Liver (tissue), 8 donors: ENCODE measurements at regions not wholly inside any gene's neighbourhood (a gene's known extent, or its start where the extent isn't known, plus 50 kb on each side); places are given as distances from the start of the nearest gene placed in this dataset.

Source experiments
- DNase-seq: peaks from one replicate; pipeline ENCODE4 v3.0.0-alpha.2; 2017; ENCODE audit warnings: low spot score
- H3K27ac ChIP-seq, 2 donors: one replicate each; pipeline ENCODE4 v1.7.0; 2013; ENCODE audit warnings: inconsistent platforms in 2 of 2, low read length in 2 of 2, control low read depth in 1 of 2, low read depth in 1 of 2, mild to moderate bottlenecking in 1 of 2
- H3K27me3 ChIP-seq, 4 donors: one replicate each; pipeline versions ENCODE4 v1.6.1 to v1.7.0; 2013; ENCODE audit warnings: low read length in 3 of 4, inconsistent platforms in 1 of 4, mild to moderate bottlenecking in 1 of 4, moderate library complexity in 1 of 4; ENCODE audit not compliant: control insufficient read depth in 4 of 4, insufficient read depth in 4 of 4
- H3K36me3 ChIP-seq, 4 donors: one replicate each; pipeline versions ENCODE4 v1.6.1 to v1.7.0; 2013; ENCODE audit warnings: low read length in 3 of 4, mild to moderate bottlenecking in 3 of 4, low read depth in 1 of 4, moderate library complexity in 1 of 4; ENCODE audit not compliant: control insufficient read depth in 4 of 4, insufficient read depth in 3 of 4
- H3K4me1 ChIP-seq, 4 donors: one replicate each; pipeline versions ENCODE4 v1.6.1 to v1.7.0; 2013; ENCODE audit warnings: low read length in 3 of 4, mild to moderate bottlenecking in 3 of 4, moderate library complexity in 1 of 4; ENCODE audit not compliant: control insufficient read depth in 4 of 4, insufficient read depth in 4 of 4
- H3K4me3 ChIP-seq, 3 donors: one replicate each; pipeline versions ENCODE4 v1.6.1 to v1.7.0; 2013; ENCODE audit warnings: low read length in 3 of 3, control low read depth in 1 of 3, low read depth in 1 of 3, mild to moderate bottlenecking in 1 of 3
- H3K9ac ChIP-seq, 2 donors: one replicate each; pipeline ENCODE4 v1.7.0; 2013; ENCODE audit warnings: low read length in 2 of 2, mild to moderate bottlenecking in 2 of 2, moderate library complexity in 2 of 2, control low read depth in 1 of 2, low read depth in 1 of 2
- H3K9me3 ChIP-seq, 4 donors: one replicate each; pipeline versions ENCODE4 v1.6.1 to v1.7.0; 2013; ENCODE audit warnings: low read length in 3 of 4; ENCODE audit not compliant: control insufficient read depth in 4 of 4
- ATF3 ChIP-seq: IDR thresholded peaks from 2 replicates; pipeline ENCODE4 v1.6.1; 2016; ENCODE audit warnings: antibody characterized with exemption
- CTCF ChIP-seq: fragments of 150-350 bp; IDR thresholded peaks from 2 replicates; pipeline ENCODE4 v1.5.1; 2017; ENCODE audit warnings: improper control_type of control experiment, low read depth, low read length; ENCODE audit not compliant: missing input control
- EGR1 ChIP-seq, 2 donors: IDR thresholded peaks; 2 replicates each; pipeline ENCODE4 v1.6.1; 2016 to 2018; ENCODE audit warnings: antibody characterized with exemption in 2 of 2, low read depth in 2 of 2
- FOXA1 ChIP-seq: IDR thresholded peaks from 2 replicates; pipeline ENCODE4 v1.6.1; 2016; ENCODE audit warnings: antibody characterized with exemption
- FOXA2 ChIP-seq: IDR thresholded peaks from 2 replicates; pipeline ENCODE4 v1.6.1; 2016; ENCODE audit warnings: antibody characterized with exemption
- GABPA ChIP-seq, 2 donors: IDR thresholded peaks in 1 of 2; conservative IDR thresholded peaks in 1 of 2; 2 replicates each; pipeline ENCODE4 v1.6.1; 2016; ENCODE audit warnings: antibody characterized with exemption in 2 of 2, mild to moderate bottlenecking in 1 of 2, moderate library complexity in 1 of 2
- HNF4A ChIP-seq, 2 donors: conservative IDR thresholded peaks; 2 replicates each; pipeline ENCODE4 v1.6.1; 2016; ENCODE audit warnings: antibody characterized with exemption in 2 of 2, mild to moderate bottlenecking in 2 of 2
- HNF4G ChIP-seq: IDR thresholded peaks from 2 replicates; pipeline ENCODE4 v1.6.1; 2016; ENCODE audit warnings: antibody characterized with exemption
- JUND ChIP-seq, 2 donors: IDR thresholded peaks; 2 replicates each; pipeline ENCODE4 v1.6.1; 2016; ENCODE audit warnings: antibody characterized with exemption in 2 of 2
- MAX ChIP-seq: IDR thresholded peaks from 2 replicates; pipeline ENCODE4 v1.6.1; 2016; ENCODE audit warnings: antibody characterized with exemption
- NR2F2 ChIP-seq: IDR thresholded peaks from 2 replicates; pipeline ENCODE4 v1.6.1; 2016; ENCODE audit warnings: antibody characterized with exemption
- RAD21 ChIP-seq, 2 donors: IDR thresholded peaks; 2 replicates each; pipeline ENCODE4 v1.6.1; 2016; ENCODE audit warnings: antibody characterized with exemption in 2 of 2, mild to moderate bottlenecking in 2 of 2
- REST ChIP-seq: IDR thresholded peaks from 2 replicates; pipeline ENCODE4 v1.6.1; 2016; ENCODE audit warnings: antibody characterized with exemption, mild to moderate bottlenecking
- RXRA ChIP-seq, 2 donors: IDR thresholded peaks; 2 replicates each; pipeline ENCODE4 v1.6.1; 2017 to 2018; ENCODE audit warnings: antibody characterized with exemption in 2 of 2, mild to moderate bottlenecking in 1 of 2
- SP1 ChIP-seq: IDR thresholded peaks from 2 replicates; pipeline ENCODE4 v1.6.1; 2018; ENCODE audit warnings: antibody characterized with exemption, mild to moderate bottlenecking
- TAF1 ChIP-seq: conservative IDR thresholded peaks from 2 replicates; pipeline ENCODE4 v1.6.1; 2016; ENCODE audit warnings: antibody characterized with exemption, mild to moderate bottlenecking
- YY1 ChIP-seq: IDR thresholded peaks from 2 replicates; pipeline ENCODE4 v1.6.1; 2016; ENCODE audit warnings: antibody characterized with exemption, mild to moderate bottlenecking
- ZBTB33 ChIP-seq: IDR thresholded peaks from 2 replicates; pipeline ENCODE4 v1.6.1; 2016; ENCODE audit warnings: antibody characterized with exemption
- WGBS: extraction: QIAGEN DNeasy Blood & Tissue Kit; methylation state at CpG from one replicate; pipeline ENCODE4 v1.1.7; 2013; 5-methylcytosine and 5-hydroxymethylcytosine counted together
- donor health status: healthy.
- donor health status: healthy.
- donor health status: healthy.
- donor health status: healthy.
- donor health status: healthy.

GRCh38 chr22:48456449-48456848 is 1371.2 kb downstream of the BRD1 start:
- Histone ChIP-seq H3K9me3 (no peaks in the 10 kb centered on the region), H3K27me3 (peaks cover 0 to 8% (median 0%) of the 10 kb centered on the region in 4 donors), H3K27ac (no peak overlapping the region), H3K9ac (no peak overlapping the region), H3K4me1 (no peaks in the 10 kb centered on the region), H3K4me3 (no peak overlapping the region), H3K36me3 (no peaks in the 10 kb centered on the region)
- no peak for DNase-seq
- TF ChIP-seq YY1, result no peak
- TF ChIP-seq REST, result no peak
- TF ChIP-seq ATF3, result no peak
- TF ChIP-seq JUND (IDR thresholded peaks at IDR 0.05), result no peak
- no peak for TF ChIP-seq FOXA1
- no peak for TF ChIP-seq GABPA (IDR thresholded peaks at IDR 0.05 in 1 of 2, conservative IDR thresholded peaks at IDR 0.05 in 1 of 2)
- no peak for TF ChIP-seq TAF1
- TF ChIP-seq HNF4A (conservative IDR thresholded peaks at IDR 0.05), result no peak
- no peak for TF ChIP-seq HNF4G
- TF ChIP-seq NR2F2, result no peak
- TF ChIP-seq RXRA (IDR thresholded peaks at IDR 0.05), result no peak
- TF ChIP-seq RAD21 (IDR thresholded peaks at IDR 0.05), result no peak
- TF ChIP-seq SP1, result no peak
- TF ChIP-seq EGR1 (IDR thresholded peaks at IDR 0.05; ENCODE audit: low read depth in 2 of 2), result no peak
- TF ChIP-seq ZBTB33, result no peak
- no peak for TF ChIP-seq FOXA2
- no peak for TF ChIP-seq MAX
- TF ChIP-seq CTCF, result no peak
- 85% methylated on average over 8 of the region's 8 CpGs for WGBS
